ENCODE measurements at regions not wholly inside any gene's neighbourhood (a gene's known extent, or its start where the extent isn't known, plus 50 kb on each side); places are given as distances from the start of the nearest gene placed in this dataset.

- DNase-seq (ENCODE audit: low spot score), result no peak
Measured at GRCh38 chr4:129420637-129421036, 324.7 kb downstream of the C4orf33 start.

- no peak for DNase-seq (ENCODE audit: low spot score)
Measured at GRCh38 chr4:129422277-129422676, 326.3 kb downstream of the C4orf33 start.

- DNase-seq (ENCODE audit: low spot score), result no peak
Measured at GRCh38 chr4:129428454-129428853, 332.5 kb downstream of the C4orf33 start.

GRCh38 chr4:129429581-129430320 lies 333.8 kb downstream of the C4orf33 start:
- peak; percentile 12 for DNase-seq (ENCODE audit: low spot score)

DNA sequence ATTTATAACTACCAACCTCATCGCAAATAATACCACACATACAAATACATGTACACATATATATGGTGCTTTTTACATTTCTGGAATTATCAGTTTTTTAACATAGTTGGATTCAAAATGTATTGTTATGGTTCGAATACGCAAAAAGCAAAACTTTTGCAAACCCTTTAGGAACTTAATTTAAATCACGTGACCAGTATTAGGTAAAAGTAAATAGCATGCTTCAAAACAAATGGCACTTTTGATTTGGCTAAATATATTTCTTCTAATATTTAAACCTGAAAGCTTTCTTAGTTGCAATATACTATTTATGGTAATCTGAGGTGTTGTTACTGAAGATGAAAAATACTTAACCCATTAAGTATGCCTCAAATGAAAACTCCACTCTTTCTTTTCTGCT lies 341.4 kb downstream of the C4orf33 start:
- no peak for DNase-seq (ENCODE audit: low spot score)

GRCh38 chr4:129438456-129438981 lies 342.6 kb downstream of the C4orf33 start:
- no peak for DNase-seq (ENCODE audit: low spot score)

DNA sequence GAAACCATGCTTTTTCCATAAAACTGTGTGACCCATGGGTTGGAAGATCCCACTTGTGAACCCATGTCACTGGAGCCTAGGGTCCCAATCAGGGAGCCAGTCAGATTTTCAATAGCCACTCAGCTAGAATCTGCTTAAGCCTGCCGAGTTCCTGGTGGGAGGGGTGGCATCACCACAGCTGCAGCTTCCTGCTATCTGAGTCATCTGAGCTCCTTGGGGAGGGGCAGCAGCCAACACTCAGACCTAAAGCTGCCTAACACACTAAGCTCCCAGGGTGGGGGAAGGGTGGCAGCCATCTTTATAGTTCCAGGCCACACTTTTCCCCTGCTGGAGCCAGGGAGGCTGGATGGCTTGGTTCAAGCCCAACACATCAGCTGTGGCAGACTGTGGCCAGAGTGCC lies 350.1 kb downstream of the C4orf33 start:
- no peak for DNase-seq (ENCODE audit: low spot score)

DNA sequence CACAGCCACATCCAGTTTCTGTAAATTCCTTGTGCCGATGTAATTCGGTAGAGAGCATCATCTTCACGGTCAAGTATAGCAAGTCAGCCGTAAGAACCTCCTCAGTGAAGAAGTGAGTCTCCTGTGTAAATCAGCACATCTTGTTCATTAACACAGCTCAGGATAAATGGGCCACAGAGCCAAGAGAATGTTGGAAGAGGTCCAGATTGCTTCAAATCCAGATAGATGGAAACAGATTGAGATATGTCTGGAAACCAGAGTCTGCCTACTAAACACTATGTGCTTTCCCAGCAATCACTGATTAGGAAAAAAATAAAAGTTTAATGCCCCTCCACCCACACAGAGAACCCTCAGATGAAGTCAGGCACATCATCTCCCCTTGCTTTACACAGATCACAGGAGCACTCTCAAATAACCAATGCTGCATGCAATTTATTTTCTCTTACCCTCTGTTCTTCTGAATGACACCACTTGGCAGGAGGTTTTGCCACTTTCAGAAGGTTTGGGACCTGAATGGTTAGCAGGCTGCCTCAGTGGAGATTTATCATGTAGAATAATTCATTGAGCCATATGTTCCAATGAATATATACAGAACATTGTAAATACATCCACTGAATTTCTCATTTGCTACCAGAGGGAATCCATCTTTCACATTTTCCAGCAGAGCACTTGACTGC lies 357.7 kb downstream of the C4orf33 start:
- peak; percentile 40 for DNase-seq (ENCODE audit: low spot score)

- peak; percentile 15 for DNase-seq (ENCODE audit: low spot score)
Measured at GRCh38 chr4:129455482-129455881, 359.5 kb downstream of the C4orf33 start.

DNA sequence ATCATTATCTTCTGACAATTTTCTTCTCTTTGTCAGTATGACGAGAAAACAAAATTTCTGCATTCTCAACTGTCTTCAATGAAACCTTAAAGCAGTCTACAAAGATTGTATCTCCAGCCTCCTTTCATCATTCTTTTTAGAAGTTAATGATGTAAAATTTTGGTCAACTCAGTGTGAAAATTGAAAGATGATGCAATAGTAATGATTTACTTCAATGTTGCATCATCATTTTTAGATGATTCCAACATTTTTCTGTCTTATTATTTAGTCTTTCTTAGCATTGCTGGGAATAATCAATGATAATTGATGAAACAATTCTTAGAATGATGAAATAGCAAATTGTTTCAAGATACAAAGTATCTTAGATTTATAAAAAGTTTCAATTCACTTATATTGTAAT lies 372.7 kb downstream of the C4orf33 start:
- no peak for DNase-seq (ENCODE audit: low spot score)

DNA sequence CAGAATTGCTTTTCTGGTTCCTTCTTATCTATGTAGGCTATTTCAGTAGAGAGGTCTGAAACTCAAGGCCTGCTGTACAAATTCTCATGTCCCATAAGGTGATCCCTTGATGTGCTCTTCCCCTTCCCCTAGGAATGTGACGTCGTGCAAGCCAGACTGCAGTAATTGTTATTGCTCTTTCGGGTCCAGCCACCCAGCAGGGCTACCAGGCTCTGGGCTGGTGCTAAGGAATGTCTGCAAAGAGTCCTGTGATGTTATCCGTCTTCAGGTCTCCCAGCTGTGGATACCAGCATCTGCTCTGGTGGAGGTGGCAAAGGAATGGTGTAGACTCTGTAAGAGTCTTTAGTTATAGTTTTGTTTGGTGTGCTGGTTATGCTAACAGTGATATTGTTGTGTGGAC lies 378.7 kb downstream of the C4orf33 start:
- DNase-seq (ENCODE audit: low spot score), result no peak

DNA sequence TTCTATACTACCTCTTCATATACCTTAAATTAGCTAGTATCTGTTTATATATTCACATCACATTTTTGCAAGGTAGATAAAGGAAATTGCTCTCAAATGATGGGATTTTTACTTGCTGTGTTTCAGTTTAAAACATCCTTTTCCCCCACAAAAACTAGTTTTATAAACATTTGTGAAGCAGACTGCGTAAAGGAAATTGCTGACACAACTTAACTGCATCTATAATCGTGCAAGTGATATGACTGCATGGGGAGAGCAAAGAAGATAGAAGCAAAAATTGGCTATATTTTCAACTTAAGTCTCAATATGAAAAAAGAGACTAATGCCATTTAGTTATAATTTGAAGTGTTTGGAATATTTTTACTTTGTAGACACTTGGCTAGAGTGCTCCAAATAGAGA lies 385.2 kb downstream of the C4orf33 start:
- no peak for DNase-seq (ENCODE audit: low spot score)

DNA sequence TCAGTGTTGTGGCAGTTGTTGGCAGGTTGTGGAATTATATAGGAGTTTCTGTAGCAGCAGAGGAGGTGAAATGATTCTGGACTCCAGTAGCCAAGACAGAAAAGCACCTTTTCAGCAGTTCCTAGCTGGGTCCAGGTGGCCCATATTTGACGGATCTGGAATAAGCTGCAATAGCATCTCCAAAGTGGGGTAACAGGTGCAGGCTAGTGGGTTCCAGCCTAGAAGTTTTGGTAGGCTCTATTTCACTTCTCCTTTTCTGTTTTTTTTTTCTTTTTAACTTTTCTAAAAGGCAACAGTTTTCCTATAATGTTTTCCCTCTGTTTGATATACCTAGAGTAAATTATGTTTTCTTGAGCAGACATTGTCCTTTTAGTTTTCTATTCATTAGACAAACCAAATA lies 392.5 kb downstream of the C4orf33 start:
- DNase-seq (ENCODE audit: low spot score), result no peak

DNA sequence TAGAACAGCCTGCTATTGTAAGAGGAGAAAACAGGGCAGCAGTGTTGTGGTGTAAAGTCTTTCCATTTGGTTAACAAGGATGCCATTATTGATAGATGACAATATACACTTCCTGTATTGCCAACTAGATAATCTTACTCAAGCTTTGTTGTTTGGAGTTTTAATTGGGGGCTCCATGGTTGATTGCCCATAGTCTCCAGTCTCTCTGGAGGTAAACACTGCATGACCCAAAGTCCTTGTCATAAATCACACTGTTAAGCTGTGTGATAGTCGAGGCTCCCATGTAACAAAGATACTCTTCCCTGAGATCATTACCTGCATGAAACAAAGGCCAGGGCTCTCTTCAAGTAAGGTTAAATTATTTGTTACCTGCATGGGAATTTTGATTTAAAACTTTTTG lies 394.6 kb downstream of the C4orf33 start:
- no peak for DNase-seq (ENCODE audit: low spot score)

DNA sequence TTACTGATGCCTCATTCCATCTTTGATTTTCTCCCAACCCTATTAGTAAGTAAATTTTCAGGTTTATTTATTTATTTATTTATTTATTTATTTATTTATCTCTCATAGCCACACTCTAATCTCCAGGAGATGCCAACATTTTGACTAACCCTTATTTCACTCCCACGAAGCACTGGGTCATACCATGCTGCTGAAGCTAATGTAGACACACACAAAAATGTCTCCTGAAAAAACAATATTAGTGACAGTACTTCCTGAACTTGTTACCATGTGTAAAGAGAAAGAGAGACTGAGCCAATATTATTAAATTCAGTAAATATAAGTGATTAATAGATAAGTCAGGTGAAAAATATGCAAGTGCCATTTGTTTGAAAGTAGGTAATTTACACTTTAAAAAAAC lies 402.7 kb downstream of the C4orf33 start:
- no peak for DNase-seq (ENCODE audit: low spot score)

- DNase-seq (ENCODE audit: low spot score), result no peak
Measured at GRCh38 chr4:129514852-129515251, 418.9 kb downstream of the C4orf33 start.

GRCh38 chr4:129515356-129515755 lies 419.4 kb downstream of the C4orf33 start:
- no peak for DNase-seq (ENCODE audit: low spot score)

GRCh38 chr4:129526812-129527211 lies 430.9 kb downstream of the C4orf33 start:
- DNase-seq (ENCODE audit: low spot score), result peak; percentile 4

DNA sequence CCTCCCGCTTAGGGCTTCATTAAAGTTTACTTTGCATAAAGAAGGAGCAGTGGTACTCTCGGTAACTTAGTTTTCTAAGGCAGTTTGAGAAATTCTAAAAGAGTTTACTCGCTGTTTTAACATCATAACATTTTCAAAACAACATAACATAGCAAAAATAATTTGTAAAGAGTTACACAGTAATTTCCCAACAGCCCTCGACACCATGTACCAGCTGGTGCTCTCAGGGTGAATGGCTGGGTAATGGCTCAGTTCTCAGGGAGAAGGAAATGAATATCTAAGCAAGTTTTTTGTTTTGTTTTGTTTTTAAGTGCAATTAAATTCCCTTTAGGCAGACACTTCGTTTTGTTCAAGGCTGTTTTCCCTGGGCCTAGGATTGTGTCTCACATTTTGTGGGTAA lies 435.3 kb downstream of the C4orf33 start:
- DNase-seq (ENCODE audit: low spot score), result no peak

GRCh38 chr4:129532573-129532972 lies 436.6 kb downstream of the C4orf33 start:
- DNase-seq (ENCODE audit: low spot score), result no peak

DNA sequence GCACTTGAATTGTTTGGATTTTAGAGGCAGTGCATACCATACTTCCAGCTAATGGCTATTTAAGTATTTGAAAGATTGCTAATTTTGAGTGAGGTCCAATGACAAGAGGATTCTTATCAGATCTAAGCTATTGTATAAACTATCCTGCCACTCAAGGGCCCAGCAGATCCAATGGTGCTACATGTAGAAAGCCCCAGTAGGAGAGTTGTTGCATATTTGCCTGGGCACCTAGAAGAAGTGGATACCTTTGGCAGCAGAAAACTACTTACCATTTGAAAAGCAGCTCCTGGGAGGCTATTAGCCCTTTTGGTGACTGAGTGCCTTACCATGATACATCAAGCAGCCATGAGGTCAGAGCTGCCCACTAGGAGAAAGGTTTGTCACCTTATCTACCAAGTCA lies 447.3 kb downstream of the C4orf33 start:
- no peak for DNase-seq (ENCODE audit: low spot score)

DNA sequence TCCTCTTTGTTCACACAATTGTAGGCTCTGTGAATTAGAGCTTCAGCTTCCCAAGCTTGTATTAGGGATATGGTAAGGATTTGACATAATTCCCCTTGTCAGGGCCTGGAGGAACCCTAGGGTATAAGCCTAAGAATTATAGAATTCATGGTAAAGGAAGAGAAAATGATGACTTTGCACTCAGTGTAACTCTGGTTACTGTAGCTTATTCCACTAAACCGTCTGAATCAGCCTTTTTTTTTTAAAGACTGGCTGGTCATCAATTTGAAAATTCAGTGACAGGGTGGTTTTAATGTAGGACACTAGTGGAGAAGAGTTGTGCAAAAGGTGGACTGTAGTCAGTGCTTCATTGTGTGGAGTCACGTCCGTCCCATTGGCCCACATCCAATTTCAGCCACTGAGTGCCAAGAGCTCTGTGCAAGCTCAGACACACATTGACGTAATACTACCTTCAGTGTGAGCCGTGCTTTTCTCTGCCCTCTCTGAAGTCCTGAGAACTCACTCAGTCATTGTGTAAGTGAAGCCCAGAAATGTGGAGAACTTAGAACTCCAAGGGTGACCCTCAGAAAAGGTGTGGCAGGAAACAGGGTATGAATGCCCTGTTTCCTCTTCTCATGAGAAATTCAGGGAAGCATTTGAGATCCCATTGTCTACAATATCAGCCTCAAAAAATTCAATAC lies 449.8 kb downstream of the C4orf33 start:
- DNase-seq (ENCODE audit: low spot score), result peak; percentile 3

DNA sequence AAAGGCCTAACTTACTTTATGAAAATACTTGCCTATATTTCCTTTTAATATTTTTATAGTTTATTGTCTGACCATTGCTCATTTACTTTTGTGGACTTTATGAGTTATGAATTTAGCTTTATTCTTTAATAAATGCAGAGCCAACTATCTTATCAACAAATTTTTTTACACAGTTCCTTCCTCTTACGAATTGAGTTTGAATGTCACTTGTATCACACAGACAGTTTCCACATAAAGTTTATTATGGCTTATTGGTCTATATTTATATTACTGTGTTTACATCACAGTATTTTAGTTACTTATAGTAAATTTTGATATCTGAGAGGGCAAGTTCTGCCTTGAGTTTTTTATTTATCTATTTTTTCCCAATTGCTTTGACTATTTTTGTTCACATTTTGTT lies 450.6 kb downstream of the C4orf33 start:
- no peak for DNase-seq (ENCODE audit: low spot score)
